ACC112 (cell line): ENCODE measurements at regions not wholly inside any gene's neighbourhood (a gene's known extent, or its start where the extent isn't known, plus 50 kb on each side); places are given as distances from the start of the nearest gene placed in this dataset.
A peak's percentile ranks its signal among the peaks of the same experiment; 100 is the strongest.

ENCODE experiments used
- H2AFZ ChIP-seq: fragments of 200-600 bp; sonication (generic); one replicate; pipeline ENCODE4 v1.6.0; 2017; ENCODE audit warnings: antibody characterized with exemption, low read length; ENCODE audit not compliant: unreplicated experiment
- H3K27ac ChIP-seq: fragments of 200-600 bp; sonication (generic); 2 replicates; pipeline ENCODE4 v1.5.1; 2014; ENCODE audit warnings: low read depth, mild to moderate bottlenecking, antibody characterized with exemption, low read length, moderate library complexity
- H3K27me3 ChIP-seq: fragments of 200-600 bp; sonication (generic); 2 replicates; pipeline ENCODE4 v1.6.1; 2014; ENCODE audit warnings: mild to moderate bottlenecking, antibody characterized with exemption, low read length, moderate library complexity, mixed read lengths; ENCODE audit not compliant: insufficient read depth
- H3K36me3 ChIP-seq: fragments of 200-600 bp; sonication (generic); 2 replicates; pipeline ENCODE4 v1.6.1; 2016; ENCODE audit warnings: mild to moderate bottlenecking, antibody characterized with exemption, low read length, moderate library complexity, mixed read lengths; ENCODE audit not compliant: insufficient read depth
- H3K4me1 ChIP-seq: fragments of 200-600 bp; sonication (generic); one replicate; pipeline ENCODE4 v1.6.1; 2016; ENCODE audit warnings: low read length, mixed read lengths; ENCODE audit not compliant: insufficient read depth, unreplicated experiment, control insufficient read depth
- H3K4me3 ChIP-seq: fragments of 200-600 bp; sonication (generic); 2 replicates; pipeline ENCODE4 v1.5.1; 2014; ENCODE audit warnings: mild to moderate bottlenecking, low read depth, low read length
- H3K79me2 ChIP-seq: fragments of 200-600 bp; sonication (generic); one replicate; pipeline ENCODE4 v1.6.0; 2016; ENCODE audit warnings: low read length; ENCODE audit not compliant: control insufficient read depth, unreplicated experiment, insufficient read depth

- Histone ChIP-seq H3K4me3 (no peak overlapping the region), H2AFZ (no peak overlapping the region), H3K79me2 (no peaks in the 10 kb centered on the region), H3K27ac (peak overlapping the region; percentile 83), H3K4me1 (peaks cover 32% of the 10 kb centered on the region), H3K36me3 (no peaks in the 10 kb centered on the region), H3K27me3 (no peaks in the 10 kb centered on the region)
Measured at GRCh38 chr4:176539091-176539784, 219.5 kb downstream of the SPCS3 start.

GRCh38 chr4:176539785-176540175 lies 220.0 kb downstream of the SPCS3 start:
- Histone ChIP-seq H3K4me1 (peaks cover 28% of the 10 kb centered on the region), H2AFZ (no peak overlapping the region), H3K4me3 (no peak overlapping the region), H3K27me3 (no peaks in the 10 kb centered on the region), H3K36me3 (no peaks in the 10 kb centered on the region), H3K79me2 (no peaks in the 10 kb centered on the region), H3K27ac (peak overlapping the region; percentile 83; the same call in 1 of the 2 replicates)

- Histone ChIP-seq H2AFZ (no peak overlapping the region), H3K4me1 (peaks cover 23% of the 10 kb centered on the region), H3K79me2 (no peaks in the 10 kb centered on the region), H3K36me3 (no peaks in the 10 kb centered on the region), H3K4me3 (no peak overlapping the region), H3K27ac (no peak overlapping the region), H3K27me3 (no peaks in the 10 kb centered on the region)
Measured at GRCh38 chr4:176540814-176541213, 221.0 kb downstream of the SPCS3 start.

- Histone ChIP-seq H3K27me3 (no peaks in the 10 kb centered on the region), H3K36me3 (no peaks in the 10 kb centered on the region), H3K27ac (no peak overlapping the region), H3K79me2 (no peaks in the 10 kb centered on the region), H2AFZ (no peak overlapping the region), H3K4me1 (peaks cover 25% of the 10 kb centered on the region), H3K4me3 (no peak overlapping the region)
Measured at GRCh38 chr4:176545872-176546271, 226.1 kb downstream of the SPCS3 start.

- Histone ChIP-seq H3K36me3 (no peaks in the 10 kb centered on the region), H3K27me3 (no peaks in the 10 kb centered on the region), H3K79me2 (no peaks in the 10 kb centered on the region), H3K27ac (no peak overlapping the region), H3K4me3 (no peak overlapping the region), H2AFZ (no peak overlapping the region), H3K4me1 (peaks cover 23% of the 10 kb centered on the region)
Measured at GRCh38 chr4:176546975-176547374, 227.2 kb downstream of the SPCS3 start.

- Histone ChIP-seq H3K4me1 (peaks cover 23% of the 10 kb centered on the region), H3K36me3 (no peaks in the 10 kb centered on the region), H3K27me3 (no peaks in the 10 kb centered on the region), H2AFZ (peak overlapping the region; percentile 52), H3K4me3 (no peak overlapping the region), H3K27ac (peak overlapping the region; percentile 51), H3K79me2 (no peaks in the 10 kb centered on the region)
Measured at GRCh38 chr4:176548571-176548970, 228.8 kb downstream of the SPCS3 start.

GRCh38 chr4:176549161-176549865 lies 229.5 kb downstream of the SPCS3 start:
- no peak overlapping the region for H3K4me3 ChIP-seq
- no peaks in the 10 kb centered on the region for H3K79me2 ChIP-seq
- no peaks in the 10 kb centered on the region for H3K27me3 ChIP-seq
- H3K4me1 ChIP-seq: peaks cover 23% of the 10 kb centered on the region
- H2AFZ ChIP-seq: peak overlapping the region; percentile 52
- H3K27ac ChIP-seq: peak overlapping the region; percentile 51
- no peaks in the 10 kb centered on the region for H3K36me3 ChIP-seq

- Histone ChIP-seq H2AFZ (no peak overlapping the region), H3K4me1 (no peaks in the 10 kb centered on the region), H3K27me3 (no peaks in the 10 kb centered on the region), H3K79me2 (no peaks in the 10 kb centered on the region), H3K4me3 (no peak overlapping the region), H3K27ac (no peak overlapping the region), H3K36me3 (no peaks in the 10 kb centered on the region)
Measured at GRCh38 chr4:176558661-176559060, 234.1 kb downstream of the VEGFC start.

GRCh38 chr4:176561368-176561767 lies 231.4 kb downstream of the VEGFC start:
- Histone ChIP-seq H3K79me2 (no peaks in the 10 kb centered on the region), H2AFZ (no peak overlapping the region), H3K36me3 (no peaks in the 10 kb centered on the region), H3K4me3 (no peak overlapping the region), H3K27ac (no peak overlapping the region), H3K4me1 (peaks cover 9% of the 10 kb centered on the region), H3K27me3 (no peaks in the 10 kb centered on the region)

- Histone ChIP-seq H3K4me1 (peaks cover 14% of the 10 kb centered on the region), H3K4me3 (no peak overlapping the region), H3K36me3 (no peaks in the 10 kb centered on the region), H3K79me2 (no peaks in the 10 kb centered on the region), H3K27me3 (no peaks in the 10 kb centered on the region), H2AFZ (no peak overlapping the region), H3K27ac (no peak overlapping the region)
Measured at GRCh38 chr4:176563591-176563990, 229.1 kb downstream of the VEGFC start.

- H3K79me2 ChIP-seq: no peaks in the 10 kb centered on the region
- H3K27me3 ChIP-seq: no peaks in the 10 kb centered on the region
- no peak overlapping the region for H3K4me3 ChIP-seq
- no peaks in the 10 kb centered on the region for H3K36me3 ChIP-seq
- H3K27ac ChIP-seq: no peak overlapping the region; the same call in 1 of the 2 replicates
- H3K4me1 ChIP-seq: peaks cover 14% of the 10 kb centered on the region
- no peak overlapping the region for H2AFZ ChIP-seq
Measured at GRCh38 chr4:176565049-176565448, 227.7 kb downstream of the VEGFC start.
